SK-N-SH (cell line): ENCODE measurements at regions not wholly inside any gene's neighbourhood (a gene's known extent, or its start where the extent isn't known, plus 50 kb on each side); places are given as distances from the start of the nearest gene placed in this dataset.

Source experiments
- CTCF ChIA-PET: fragments of 300-600, 350-600 bp; formaldehyde crosslinking; extraction: SDS; loops from one replicate; lab custom pipeline; 2021; lab: Yijun Ruan, JAX
- POLR2A ChIA-PET: fragments of 350-600 bp; sonication (Branson Sonifier 250); formaldehyde crosslinking; extraction: SDS; loops from one replicate; lab custom pipeline; 2020; ENCODE audit warnings: antibody characterized with exemption, inconsistent platforms; lab: Yijun Ruan, JAX
- DNase-seq: peaks from one replicate; pipeline ENCODE4 v3.0.0; 2012
- H2AFZ ChIP-seq: fragments of 200-600 bp; sonication (generic); 2 replicates; pipeline ENCODE4 v1.8.1; 2016; ENCODE audit warnings: antibody characterized with exemption, mild to moderate bottlenecking, low read depth
- H3F3A ChIP-seq: fragments of 200-600 bp; sonication (generic); replicated peaks from 2 replicates; pipeline ENCODE3; 2016; ENCODE audit warnings: antibody characterized with exemption, mild to moderate bottlenecking; ENCODE audit not compliant: insufficient read depth
- H3K27ac ChIP-seq, 2 experiments: fragments of 200-500 bp in 1 of 2; fragments of 200-600 bp in 1 of 2; sonication (Bioruptor generic) in 1 of 2; sonication (generic), shearing (Covaris generic) in 1 of 2; 2 replicates each; pipeline versions ENCODE4 v1.5.1 to v1.6.1; 2014 to 2016; ENCODE audit warnings: low read depth in 2 of 2, inconsistent platforms in 1 of 2, low read length in 1 of 2, mild to moderate bottlenecking in 1 of 2, mixed read lengths in 1 of 2
- H3K27me3 ChIP-seq: fragments of 200-600 bp; sonication (generic), shearing (Covaris generic); 2 replicates; pipeline ENCODE4 v1.6.1; 2016; ENCODE audit warnings: mixed run types; ENCODE audit not compliant: insufficient read depth
- H3K36me3 ChIP-seq, 2 experiments: fragments of 200-500 bp in 1 of 2; fragments of 200-600 bp in 1 of 2; sonication (Bioruptor generic) in 1 of 2; sonication (generic) in 1 of 2; replicated peaks in 1 of 2; 2 replicates each; pipeline versions ENCODE3 to v1.5.1; 2014 to 2016; ENCODE audit warnings: low read length in 1 of 2, mild to moderate bottlenecking in 1 of 2; ENCODE audit not compliant: insufficient read depth in 2 of 2, control insufficient read depth in 1 of 2
- H3K4me1 ChIP-seq, 2 experiments: fragments of 200-500 bp in 1 of 2; fragments of 200-600 bp in 1 of 2; sonication (Bioruptor generic) in 1 of 2; sonication (generic), shearing (Covaris generic) in 1 of 2; 2 replicates each; pipeline versions ENCODE4 v1.5.1 to v1.6.1; 2014 to 2016; ENCODE audit warnings: low read depth in 1 of 2, low read length in 1 of 2, mixed run types in 1 of 2; ENCODE audit not compliant: insufficient read depth in 2 of 2, control insufficient read depth in 1 of 2
- H3K4me2 ChIP-seq: fragments of 200-600 bp; sonication (generic), shearing (Covaris generic); 2 replicates; pipeline ENCODE4 v1.6.1; 2017; ENCODE audit warnings: mixed run types
- H3K4me3 ChIP-seq, 2 experiments: fragments of 200-500 bp in 1 of 2; fragments of 200-600 bp in 1 of 2; sonication (Bioruptor generic) in 1 of 2; sonication (generic), shearing (Covaris generic) in 1 of 2; 2 replicates each; pipeline versions ENCODE4 v1.5.1 to v1.8.1; 2014 to 2016; ENCODE audit warnings: low read depth in 2 of 2, inconsistent platforms in 1 of 2, low read length in 1 of 2, mild to moderate bottlenecking in 1 of 2, mixed read lengths in 1 of 2, moderate library complexity in 1 of 2
- H3K79me2 ChIP-seq: fragments of 200-600 bp; sonication (generic); 2 replicates; pipeline ENCODE4 v1.8.1; 2017; ENCODE audit warnings: mild to moderate bottlenecking; ENCODE audit not compliant: insufficient read depth
- H3K9ac ChIP-seq: fragments of 200-600 bp; sonication (generic); 2 replicates; pipeline ENCODE4 v1.6.1; 2017; ENCODE audit warnings: mixed run types
- H3K9me2 ChIP-seq: fragments of 200-600 bp; sonication (generic); 2 replicates; pipeline ENCODE4 v1.6.1; 2017; ENCODE audit warnings: mixed run types
- H3K9me3 ChIP-seq: fragments of 200-600 bp; sonication (generic); 2 replicates; pipeline ENCODE4 v1.6.1; 2017; ENCODE audit warnings: mixed run types, mild to moderate bottlenecking, moderate library complexity
- H4K20me1 ChIP-seq: fragments of 200-600 bp; sonication (generic); 2 replicates; pipeline ENCODE4 v1.6.1; 2017; ENCODE audit warnings: mild to moderate bottlenecking, mixed run types; ENCODE audit not compliant: insufficient read depth
- EP300 ChIP-seq, 2 experiments: IDR thresholded peaks; 2 replicates each; pipeline versions ENCODE4 v1.4.0 to v1.6.1; 2012; ENCODE audit warnings: borderline replicate concordance in 1 of 2, low read depth in 1 of 2, low read length in 1 of 2
- FOSL2 ChIP-seq: IDR thresholded peaks from 2 replicates; pipeline ENCODE4 v1.4.0; 2012; ENCODE audit warnings: low read depth, mild to moderate bottlenecking, moderate library complexity, borderline replicate concordance
- FOXJ3 ChIP-seq: sonication (generic); formaldehyde crosslinking; IDR thresholded peaks from 2 replicates; pipeline ENCODE4 v1.5.1; 2020; ENCODE audit warnings: mild to moderate bottlenecking, missing genetic modification reagents
- GABPA ChIP-seq: IDR thresholded peaks from 2 replicates; pipeline ENCODE4 v1.4.0; 2012; ENCODE audit warnings: low read depth, mild to moderate bottlenecking
- WGBS: methylation state at CpG from one replicate; pipeline ENCODE4 v1.1.6; 2017; ENCODE audit warnings: low lambda C conversion rate; 5-methylcytosine and 5-hydroxymethylcytosine counted together
- TF ChIP-seq, protein P1 (sequence below): IDR thresholded peaks from 2 replicates; pipeline ENCODE4; 2012
- TF ChIP-seq, protein P2 (sequence below): fragments of 200-600 bp; sonication (generic); IDR thresholded peaks from 2 replicates; pipeline ENCODE4 v1.6.1; 2017; ENCODE audit warnings: antibody characterized with exemption, mild to moderate bottlenecking, moderate library complexity
- TF ChIP-seq, protein P3 (sequence below): IDR thresholded peaks from 2 replicates; pipeline ENCODE4 v1.6.1; 2012; ENCODE audit warnings: mild to moderate bottlenecking, low read depth, low read length, moderate library complexity

DNA sequence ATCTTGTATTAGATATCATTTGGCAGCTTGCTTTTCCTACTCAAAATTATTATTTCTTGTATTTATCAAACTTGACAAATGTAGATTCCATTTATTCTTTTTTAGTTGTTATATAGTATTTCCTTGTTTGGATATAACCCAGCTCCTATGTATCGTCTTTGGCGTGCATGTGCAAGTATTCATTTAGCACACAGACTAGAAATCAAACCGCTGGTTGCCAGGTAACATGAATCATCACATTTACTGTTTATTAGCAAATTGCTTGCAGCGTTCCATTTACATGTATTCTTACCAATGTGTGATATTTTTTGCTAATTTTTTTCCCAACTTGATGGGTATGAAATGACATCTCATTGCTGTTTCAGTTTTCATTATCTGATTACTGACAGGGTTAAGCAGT is 2089.7 kb upstream of the CELF4 start:
- H3K4me3 ChIP-seq, result no peak overlapping the region
- H3K79me2 ChIP-seq, result no peaks in the 10 kb centered on the region
- POLR2A ChIA-PET, result no interaction called here
- H3K9ac ChIP-seq, result no peak overlapping the region
- H2AFZ ChIP-seq, result no peak overlapping the region
- no peaks in the 10 kb centered on the region for H3F3A ChIP-seq
- H4K20me1 ChIP-seq, result no peaks in the 10 kb centered on the region
- H3K9me3 ChIP-seq, result no peaks in the 10 kb centered on the region
- TF ChIP-seq, protein P1, sequence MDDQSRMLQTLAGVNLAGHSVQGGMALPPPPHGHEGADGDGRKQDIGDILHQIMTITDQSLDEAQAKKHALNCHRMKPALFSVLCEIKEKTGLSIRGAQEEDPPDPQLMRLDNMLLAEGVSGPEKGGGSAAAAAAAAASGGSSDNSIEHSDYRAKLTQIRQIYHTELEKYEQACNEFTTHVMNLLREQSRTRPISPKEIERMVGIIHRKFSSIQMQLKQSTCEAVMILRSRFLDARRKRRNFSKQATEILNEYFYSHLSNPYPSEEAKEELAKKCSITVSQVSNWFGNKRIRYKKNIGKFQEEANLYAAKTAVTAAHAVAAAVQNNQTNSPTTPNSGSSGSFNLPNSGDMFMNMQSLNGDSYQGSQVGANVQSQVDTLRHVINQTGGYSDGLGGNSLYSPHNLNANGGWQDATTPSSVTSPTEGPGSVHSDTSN, result no peak
- TF ChIP-seq EP300 (IDR thresholded peaks at IDR 0.05; ENCODE audit: borderline replicate concordance in 1 of 2, low read depth in 1 of 2, low read length in 1 of 2) (no peak), FOXJ3 (CRISPR knock-in tag) (no peak)
- no peak for DNase-seq
- no peaks in the 10 kb centered on the region for H3K9me2 ChIP-seq
- WGBS, result 53% methylated on average over 4 of the region's 4 CpGs
- H3K36me3 ChIP-seq, result no peaks in the 10 kb centered on the region
- H3K4me2 ChIP-seq, result no peak overlapping the region
- no peak overlapping the region for H3K27ac ChIP-seq
- CTCF ChIA-PET, result interaction anchor here (0.5 kb wide), 1 partner anchor 80 kb away, joined by 3 read pairs; no protein-coding TSS in a partner anchor
- H3K4me1 ChIP-seq, result peaks cover 0 to 5% of the 10 kb centered on the region in 2 experiments; a peak in 1 of 4 replicates
- no peaks in the 10 kb centered on the region for H3K27me3 ChIP-seq

DNA sequence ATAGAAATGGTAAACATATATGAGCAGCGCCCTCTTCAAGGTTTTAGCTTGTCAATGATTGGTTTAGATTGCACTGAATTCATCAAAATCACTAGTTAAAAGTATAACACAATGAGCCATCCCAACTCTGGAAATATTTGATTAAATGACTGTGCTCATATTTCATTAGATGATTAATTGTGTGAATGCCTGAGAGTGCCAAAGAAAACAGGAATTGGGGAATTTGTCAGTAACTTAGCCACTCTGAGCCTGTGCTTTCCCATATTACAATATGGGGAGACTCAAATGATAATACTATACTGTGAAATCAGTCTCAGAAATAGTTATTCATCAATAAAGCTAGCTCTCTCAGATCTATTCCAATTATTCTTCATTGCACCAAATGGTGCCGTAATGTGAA is 2087.6 kb upstream of the CELF4 start:
- H3K27ac ChIP-seq, result no peak overlapping the region
- no peak overlapping the region for H2AFZ ChIP-seq
- no peak overlapping the region for H3K9ac ChIP-seq
- no peaks in the 10 kb centered on the region for H3K79me2 ChIP-seq
- CTCF ChIA-PET, result no interaction called here
- H3K4me3 ChIP-seq, result no peak overlapping the region
- no peaks in the 10 kb centered on the region for H4K20me1 ChIP-seq
- no peak for DNase-seq
- POLR2A ChIA-PET, result no interaction called here
- H3K4me1 ChIP-seq, result peaks cover 0 to under 1% of the 10 kb centered on the region in 2 experiments; a peak in 1 of 4 replicates
- WGBS, result 58% methylated on average over 2 of the region's 2 CpGs
- H3K36me3 ChIP-seq, result no peaks in the 10 kb centered on the region
- H3K9me2 ChIP-seq, result no peaks in the 10 kb centered on the region
- no peaks in the 10 kb centered on the region for H3K27me3 ChIP-seq
- no peaks in the 10 kb centered on the region for H3F3A ChIP-seq
- no peaks in the 10 kb centered on the region for H3K9me3 ChIP-seq
- no peak overlapping the region for H3K4me2 ChIP-seq
- TF ChIP-seq, protein P2, sequence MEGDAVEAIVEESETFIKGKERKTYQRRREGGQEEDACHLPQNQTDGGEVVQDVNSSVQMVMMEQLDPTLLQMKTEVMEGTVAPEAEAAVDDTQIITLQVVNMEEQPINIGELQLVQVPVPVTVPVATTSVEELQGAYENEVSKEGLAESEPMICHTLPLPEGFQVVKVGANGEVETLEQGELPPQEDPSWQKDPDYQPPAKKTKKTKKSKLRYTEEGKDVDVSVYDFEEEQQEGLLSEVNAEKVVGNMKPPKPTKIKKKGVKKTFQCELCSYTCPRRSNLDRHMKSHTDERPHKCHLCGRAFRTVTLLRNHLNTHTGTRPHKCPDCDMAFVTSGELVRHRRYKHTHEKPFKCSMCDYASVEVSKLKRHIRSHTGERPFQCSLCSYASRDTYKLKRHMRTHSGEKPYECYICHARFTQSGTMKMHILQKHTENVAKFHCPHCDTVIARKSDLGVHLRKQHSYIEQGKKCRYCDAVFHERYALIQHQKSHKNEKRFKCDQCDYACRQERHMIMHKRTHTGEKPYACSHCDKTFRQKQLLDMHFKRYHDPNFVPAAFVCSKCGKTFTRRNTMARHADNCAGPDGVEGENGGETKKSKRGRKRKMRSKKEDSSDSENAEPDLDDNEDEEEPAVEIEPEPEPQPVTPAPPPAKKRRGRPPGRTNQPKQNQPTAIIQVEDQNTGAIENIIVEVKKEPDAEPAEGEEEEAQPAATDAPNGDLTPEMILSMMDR, result no peak
- TF ChIP-seq, protein P3, sequence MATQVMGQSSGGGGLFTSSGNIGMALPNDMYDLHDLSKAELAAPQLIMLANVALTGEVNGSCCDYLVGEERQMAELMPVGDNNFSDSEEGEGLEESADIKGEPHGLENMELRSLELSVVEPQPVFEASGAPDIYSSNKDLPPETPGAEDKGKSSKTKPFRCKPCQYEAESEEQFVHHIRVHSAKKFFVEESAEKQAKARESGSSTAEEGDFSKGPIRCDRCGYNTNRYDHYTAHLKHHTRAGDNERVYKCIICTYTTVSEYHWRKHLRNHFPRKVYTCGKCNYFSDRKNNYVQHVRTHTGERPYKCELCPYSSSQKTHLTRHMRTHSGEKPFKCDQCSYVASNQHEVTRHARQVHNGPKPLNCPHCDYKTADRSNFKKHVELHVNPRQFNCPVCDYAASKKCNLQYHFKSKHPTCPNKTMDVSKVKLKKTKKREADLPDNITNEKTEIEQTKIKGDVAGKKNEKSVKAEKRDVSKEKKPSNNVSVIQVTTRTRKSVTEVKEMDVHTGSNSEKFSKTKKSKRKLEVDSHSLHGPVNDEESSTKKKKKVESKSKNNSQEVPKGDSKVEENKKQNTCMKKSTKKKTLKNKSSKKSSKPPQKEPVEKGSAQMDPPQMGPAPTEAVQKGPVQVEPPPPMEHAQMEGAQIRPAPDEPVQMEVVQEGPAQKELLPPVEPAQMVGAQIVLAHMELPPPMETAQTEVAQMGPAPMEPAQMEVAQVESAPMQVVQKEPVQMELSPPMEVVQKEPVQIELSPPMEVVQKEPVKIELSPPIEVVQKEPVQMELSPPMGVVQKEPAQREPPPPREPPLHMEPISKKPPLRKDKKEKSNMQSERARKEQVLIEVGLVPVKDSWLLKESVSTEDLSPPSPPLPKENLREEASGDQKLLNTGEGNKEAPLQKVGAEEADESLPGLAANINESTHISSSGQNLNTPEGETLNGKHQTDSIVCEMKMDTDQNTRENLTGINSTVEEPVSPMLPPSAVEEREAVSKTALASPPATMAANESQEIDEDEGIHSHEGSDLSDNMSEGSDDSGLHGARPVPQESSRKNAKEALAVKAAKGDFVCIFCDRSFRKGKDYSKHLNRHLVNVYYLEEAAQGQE, result no peak
- TF ChIP-seq GABPA (no peak), FOSL2 (no peak)
